ENCODE measurements at regions not wholly inside any gene's neighbourhood (a gene's known extent, or its start where the extent isn't known, plus 50 kb on each side); places are given as distances from the start of the nearest gene placed in this dataset.

DNA sequence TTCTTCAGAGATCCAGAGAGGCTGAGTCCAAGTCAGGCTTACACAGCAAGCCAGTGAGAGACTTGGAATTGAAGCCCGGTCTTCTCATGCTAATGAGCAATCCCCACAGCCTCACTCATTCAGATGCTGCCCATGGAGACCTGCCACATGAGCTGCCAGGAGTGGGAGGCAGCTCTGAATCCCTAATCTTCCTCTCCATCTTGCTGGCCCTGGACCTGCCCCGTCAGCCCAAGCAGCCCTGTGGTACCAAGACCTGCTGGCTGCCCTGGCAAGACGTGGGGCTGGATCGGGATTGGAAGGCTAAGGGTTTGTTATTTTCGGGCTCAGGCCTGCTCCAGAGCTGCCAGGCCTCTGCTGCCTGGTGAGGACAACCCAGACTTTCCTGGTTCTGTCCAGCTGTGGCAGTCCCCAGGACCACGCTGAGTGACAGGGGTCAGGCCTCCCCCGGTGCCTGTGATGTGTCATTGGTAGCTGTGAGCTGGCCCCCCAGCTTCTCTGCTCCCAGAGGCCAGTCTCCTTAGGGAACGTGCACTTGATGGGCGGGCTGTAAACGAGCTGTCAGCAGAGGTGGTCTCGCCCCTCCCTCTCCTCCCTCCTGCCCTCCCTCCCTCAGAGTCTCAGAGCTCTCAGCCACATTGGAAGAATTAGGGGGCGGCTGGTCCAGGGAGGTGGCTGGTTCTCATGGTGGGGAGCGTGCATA is 135.0 kb downstream of the FOXD2 start:
- TF ChIP-seq, protein P1, sequence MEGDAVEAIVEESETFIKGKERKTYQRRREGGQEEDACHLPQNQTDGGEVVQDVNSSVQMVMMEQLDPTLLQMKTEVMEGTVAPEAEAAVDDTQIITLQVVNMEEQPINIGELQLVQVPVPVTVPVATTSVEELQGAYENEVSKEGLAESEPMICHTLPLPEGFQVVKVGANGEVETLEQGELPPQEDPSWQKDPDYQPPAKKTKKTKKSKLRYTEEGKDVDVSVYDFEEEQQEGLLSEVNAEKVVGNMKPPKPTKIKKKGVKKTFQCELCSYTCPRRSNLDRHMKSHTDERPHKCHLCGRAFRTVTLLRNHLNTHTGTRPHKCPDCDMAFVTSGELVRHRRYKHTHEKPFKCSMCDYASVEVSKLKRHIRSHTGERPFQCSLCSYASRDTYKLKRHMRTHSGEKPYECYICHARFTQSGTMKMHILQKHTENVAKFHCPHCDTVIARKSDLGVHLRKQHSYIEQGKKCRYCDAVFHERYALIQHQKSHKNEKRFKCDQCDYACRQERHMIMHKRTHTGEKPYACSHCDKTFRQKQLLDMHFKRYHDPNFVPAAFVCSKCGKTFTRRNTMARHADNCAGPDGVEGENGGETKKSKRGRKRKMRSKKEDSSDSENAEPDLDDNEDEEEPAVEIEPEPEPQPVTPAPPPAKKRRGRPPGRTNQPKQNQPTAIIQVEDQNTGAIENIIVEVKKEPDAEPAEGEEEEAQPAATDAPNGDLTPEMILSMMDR (IDR thresholded peaks at IDR 0.05): no peak
- TF ChIP-seq POLR2A (IDR thresholded peaks at IDR 0.05) (no peak), POLR2AphosphoS5 (IDR thresholded peaks at IDR 0.05) (no peak)

Data from suprapubic skin (tissue), 4 donors.